ENCODE measurements at regions not wholly inside any gene's neighbourhood (a gene's known extent, or its start where the extent isn't known, plus 50 kb on each side); places are given as distances from the start of the nearest gene placed in this dataset.
"Not testable (repeated sequence)": the region's sequence is repeated elsewhere in the genome, so short reads cannot be mapped to it uniquely, and the experiment has no call there.

DNA sequence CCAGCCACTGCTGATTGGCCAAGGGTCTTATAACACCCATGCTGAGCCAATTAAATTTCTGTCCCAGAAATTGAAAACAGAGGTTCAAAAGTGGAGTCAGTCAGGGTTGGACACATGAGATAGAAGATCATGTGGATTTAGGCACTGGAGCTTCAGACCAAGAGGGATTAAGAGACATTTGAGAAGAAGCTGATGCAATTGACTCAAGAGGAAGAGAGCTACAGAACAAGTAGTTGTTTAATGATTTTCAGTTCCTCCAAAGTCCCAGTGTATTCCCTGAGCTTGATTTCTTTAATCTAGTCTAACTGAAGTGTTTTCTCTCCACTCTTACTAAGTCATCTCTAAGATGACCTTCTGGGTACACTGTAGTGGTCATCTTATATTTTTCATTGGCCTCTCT is 227.1 kb downstream of the DUSP10 start:
- Histone ChIP-seq H3K4me3 (ENCODE audit: insufficient read depth, low read depth, low read length) (no peak overlapping the region), H3K9me3 (ENCODE audit: control insufficient read depth, low read length) (no peaks in the 10 kb centered on the region), H3K36me3 (ENCODE audit: control insufficient read depth, insufficient read depth, low read length) (no peaks in the 10 kb centered on the region), H3K27ac (ENCODE audit: insufficient read depth, low read depth, low read length, poor library complexity, severe bottlenecking) (no peak overlapping the region), H3K4me1 (ENCODE audit: control insufficient read depth, insufficient read depth, low read length) (no peaks in the 10 kb centered on the region), H3K27me3 (ENCODE audit: control insufficient read depth, insufficient read depth, low read length, poor library complexity, severe bottlenecking) (no peaks in the 10 kb centered on the region)

DNA sequence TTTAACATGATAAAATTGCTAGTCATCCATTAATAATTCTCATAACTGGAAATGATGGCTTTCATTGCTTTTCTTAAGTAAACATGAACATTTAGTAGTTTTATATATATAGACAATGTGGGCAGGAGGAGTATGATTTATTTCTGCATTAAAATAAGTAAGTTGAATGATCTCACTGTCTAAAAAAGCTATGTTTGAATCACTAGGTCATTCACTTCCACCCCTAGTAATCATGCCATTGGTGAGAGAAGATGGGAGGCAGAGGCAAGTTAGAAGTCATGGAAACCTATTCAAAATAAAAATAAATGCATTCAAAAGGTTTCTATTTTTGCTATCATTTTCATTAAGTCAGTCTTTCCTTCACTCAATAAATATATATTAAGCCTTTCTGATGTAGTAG is 226.4 kb downstream of the DUSP10 start:
- H3K27ac ChIP-seq (ENCODE audit: insufficient read depth, low read depth, low read length, poor library complexity, severe bottlenecking) = no peak overlapping the region
- no peaks in the 10 kb centered on the region for H3K36me3 ChIP-seq (ENCODE audit: control insufficient read depth, insufficient read depth, low read length)
- no peaks in the 10 kb centered on the region for H3K9me3 ChIP-seq (ENCODE audit: control insufficient read depth, low read length)
- H3K4me3 ChIP-seq (ENCODE audit: insufficient read depth, low read depth, low read length) = no peak overlapping the region
- no peaks in the 10 kb centered on the region for H3K27me3 ChIP-seq (ENCODE audit: control insufficient read depth, insufficient read depth, low read length, poor library complexity, severe bottlenecking)
- no peaks in the 10 kb centered on the region for H3K4me1 ChIP-seq (ENCODE audit: control insufficient read depth, insufficient read depth, low read length)

DNA sequence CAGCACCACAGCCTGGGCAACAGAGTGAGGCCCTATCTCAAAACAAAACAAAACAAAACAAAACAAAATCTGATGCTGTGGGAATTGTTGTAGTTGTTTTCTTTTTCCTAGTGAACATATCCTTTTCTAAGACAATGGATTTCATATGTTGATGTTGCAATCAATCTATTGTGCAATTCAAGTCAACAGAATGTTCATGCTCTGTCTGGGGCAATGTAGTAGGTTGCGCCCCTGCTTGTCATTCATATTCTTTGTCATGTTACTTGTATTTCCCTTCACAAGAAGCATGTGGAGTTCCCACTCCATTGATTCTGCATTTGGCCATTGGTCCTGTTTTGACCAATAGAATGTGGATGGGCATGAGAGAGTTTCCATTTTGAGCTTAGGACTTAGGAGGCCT is 223.9 kb downstream of the DUSP10 start:
- 92 to 100% methylated on average over 1 of the region's 1 CpG for WGBS, 2 experiments

DNA sequence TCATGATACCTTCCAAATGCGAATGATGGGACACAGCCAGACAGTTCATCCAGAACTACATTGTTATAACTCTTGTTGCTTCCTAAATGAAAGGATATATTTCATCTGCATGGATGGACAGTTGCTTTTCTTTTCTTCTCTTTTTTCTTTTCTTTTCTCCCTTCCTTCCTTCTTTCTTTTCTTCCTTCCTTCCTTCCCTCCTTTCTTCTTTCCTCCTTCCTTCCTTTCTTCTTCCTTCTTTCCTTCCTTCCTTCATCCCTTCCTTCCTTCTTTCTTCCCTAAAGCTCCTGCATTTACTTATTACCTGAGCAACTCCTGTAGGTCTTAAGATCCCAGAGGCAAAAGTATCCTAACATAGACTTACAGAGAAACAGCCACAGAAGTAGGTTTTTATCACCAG is 221.6 kb downstream of the DUSP10 start:
- 90 to 100% methylated on average over 1 of the region's 1 CpG for WGBS, 2 experiments
- no peaks in the 10 kb centered on the region for H3K9me3 ChIP-seq (ENCODE audit: control insufficient read depth, low read length)
- H3K36me3 ChIP-seq (ENCODE audit: control insufficient read depth, insufficient read depth, low read length) = no peaks in the 10 kb centered on the region
- H3K27me3 ChIP-seq (ENCODE audit: control insufficient read depth, insufficient read depth, low read length, poor library complexity, severe bottlenecking) = no peaks in the 10 kb centered on the region
- H3K4me1 ChIP-seq (ENCODE audit: control insufficient read depth, insufficient read depth, low read length) = no peaks in the 10 kb centered on the region
- no peak overlapping the region for H3K4me3 ChIP-seq (ENCODE audit: insufficient read depth, low read depth, low read length)
- no peak overlapping the region for H3K27ac ChIP-seq (ENCODE audit: insufficient read depth, low read depth, low read length, poor library complexity, severe bottlenecking)

More for the DNA sequence above, 223.9 kb downstream of the DUSP10 start:
- no peak overlapping the region for H3K27ac ChIP-seq (ENCODE audit: insufficient read depth, low read depth, low read length, poor library complexity, severe bottlenecking)
- H3K4me1 ChIP-seq (ENCODE audit: control insufficient read depth, insufficient read depth, low read length) = no peaks in the 10 kb centered on the region
- no peaks in the 10 kb centered on the region for H3K36me3 ChIP-seq (ENCODE audit: control insufficient read depth, insufficient read depth, low read length)
- no peaks in the 10 kb centered on the region for H3K27me3 ChIP-seq (ENCODE audit: control insufficient read depth, insufficient read depth, low read length, poor library complexity, severe bottlenecking)
- H3K9me3 ChIP-seq (ENCODE audit: control insufficient read depth, low read length) = no peaks in the 10 kb centered on the region
- no peak overlapping the region for H3K4me3 ChIP-seq (ENCODE audit: insufficient read depth, low read depth, low read length)

DNA sequence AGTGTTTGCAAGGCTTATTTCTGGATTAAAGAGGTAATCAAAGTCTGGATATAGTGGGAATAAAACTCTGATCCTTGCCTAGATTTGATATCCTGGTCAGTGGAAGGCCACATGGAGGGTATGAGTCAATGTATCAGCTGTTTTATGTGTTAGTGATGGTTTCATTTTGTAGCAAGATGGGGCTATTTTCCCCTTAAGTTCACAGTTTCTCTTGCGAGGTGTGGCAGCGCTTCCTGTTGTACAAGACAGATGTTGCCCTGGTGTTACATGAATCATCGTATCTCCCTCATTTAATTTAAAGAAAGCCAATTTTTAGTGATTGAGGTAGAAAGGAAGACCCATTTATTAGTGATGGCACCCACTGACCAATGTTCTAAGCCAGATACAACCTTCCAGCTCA is 220.2 kb downstream of the DUSP10 start:
- whole genome bisulfite sequencing, 2 experiments = 88 to 94% methylated on average over 3 of the region's 3 CpGs
- H3K27ac ChIP-seq (ENCODE audit: insufficient read depth, low read depth, low read length, poor library complexity, severe bottlenecking) = no peak overlapping the region
- no peak overlapping the region for H3K4me3 ChIP-seq (ENCODE audit: insufficient read depth, low read depth, low read length)
- no peaks in the 10 kb centered on the region for H3K36me3 ChIP-seq (ENCODE audit: control insufficient read depth, insufficient read depth, low read length)
- H3K4me1 ChIP-seq (ENCODE audit: control insufficient read depth, insufficient read depth, low read length) = no peaks in the 10 kb centered on the region
- no peaks in the 10 kb centered on the region for H3K27me3 ChIP-seq (ENCODE audit: control insufficient read depth, insufficient read depth, low read length, poor library complexity, severe bottlenecking)
- no peaks in the 10 kb centered on the region for H3K9me3 ChIP-seq (ENCODE audit: control insufficient read depth, low read length)

DNA sequence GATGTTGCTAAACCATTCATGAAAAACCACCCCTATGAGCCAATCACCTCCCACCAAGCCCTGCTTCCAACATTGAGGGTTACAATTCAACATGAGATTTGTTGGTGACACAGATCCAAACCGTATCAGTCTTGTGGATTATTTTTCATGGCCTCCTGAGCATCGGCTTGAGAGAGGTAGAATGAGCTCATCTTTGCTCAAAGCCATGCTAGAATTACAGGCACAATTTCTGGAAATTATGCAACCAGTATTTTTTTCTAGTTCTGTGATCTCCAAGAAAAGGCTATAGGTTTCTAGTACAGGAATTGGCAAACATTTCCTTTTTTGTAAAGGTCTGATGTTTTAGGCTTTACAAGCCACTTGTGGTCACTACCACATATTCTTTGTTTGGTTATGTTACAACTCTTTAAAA is 219.4 kb downstream of the DUSP10 start:
- Histone ChIP-seq H3K27ac (ENCODE audit: insufficient read depth, low read depth, low read length, poor library complexity, severe bottlenecking) (no peak overlapping the region), H3K9me3 (ENCODE audit: control insufficient read depth, low read length) (no peaks in the 10 kb centered on the region), H3K4me1 (ENCODE audit: control insufficient read depth, insufficient read depth, low read length) (no peaks in the 10 kb centered on the region), H3K4me3 (ENCODE audit: insufficient read depth, low read depth, low read length) (no peak overlapping the region), H3K27me3 (ENCODE audit: control insufficient read depth, insufficient read depth, low read length, poor library complexity, severe bottlenecking) (no peaks in the 10 kb centered on the region), H3K36me3 (ENCODE audit: control insufficient read depth, insufficient read depth, low read length) (no peaks in the 10 kb centered on the region)
- WGBS, 2 experiments = 88 to 93% methylated on average over 2 of the region's 2 CpGs

DNA sequence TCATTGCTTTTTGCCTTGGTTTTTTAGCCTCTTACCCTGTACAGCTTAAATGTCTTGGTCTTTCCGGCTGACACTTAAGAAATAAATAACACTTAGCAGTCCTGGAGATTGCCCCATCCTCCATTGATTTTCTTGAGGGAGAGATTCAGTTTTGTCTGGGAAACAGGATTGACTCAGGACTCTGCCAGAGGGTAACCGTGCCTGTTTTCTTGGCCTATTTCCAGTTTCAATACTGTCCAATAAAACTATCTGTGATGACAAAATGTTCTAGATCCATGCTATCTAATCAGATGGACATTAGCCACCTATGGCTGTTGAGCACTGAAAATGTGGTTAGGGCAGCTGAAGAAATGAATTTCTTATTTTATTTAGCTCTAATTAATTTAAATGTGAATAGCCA is 216.1 kb downstream of the DUSP10 start:
- H3K36me3 ChIP-seq (ENCODE audit: control insufficient read depth, insufficient read depth, low read length) = no peaks in the 10 kb centered on the region
- no peak overlapping the region for H3K27ac ChIP-seq (ENCODE audit: insufficient read depth, low read depth, low read length, poor library complexity, severe bottlenecking)
- no peak overlapping the region for H3K4me3 ChIP-seq (ENCODE audit: insufficient read depth, low read depth, low read length)
- H3K9me3 ChIP-seq (ENCODE audit: control insufficient read depth, low read length) = no peaks in the 10 kb centered on the region
- WGBS, 2 experiments = 85 to 90% methylated on average over 2 of the region's 2 CpGs
- no peaks in the 10 kb centered on the region for H3K4me1 ChIP-seq (ENCODE audit: control insufficient read depth, insufficient read depth, low read length)
- H3K27me3 ChIP-seq (ENCODE audit: control insufficient read depth, insufficient read depth, low read length, poor library complexity, severe bottlenecking) = no peaks in the 10 kb centered on the region

DNA sequence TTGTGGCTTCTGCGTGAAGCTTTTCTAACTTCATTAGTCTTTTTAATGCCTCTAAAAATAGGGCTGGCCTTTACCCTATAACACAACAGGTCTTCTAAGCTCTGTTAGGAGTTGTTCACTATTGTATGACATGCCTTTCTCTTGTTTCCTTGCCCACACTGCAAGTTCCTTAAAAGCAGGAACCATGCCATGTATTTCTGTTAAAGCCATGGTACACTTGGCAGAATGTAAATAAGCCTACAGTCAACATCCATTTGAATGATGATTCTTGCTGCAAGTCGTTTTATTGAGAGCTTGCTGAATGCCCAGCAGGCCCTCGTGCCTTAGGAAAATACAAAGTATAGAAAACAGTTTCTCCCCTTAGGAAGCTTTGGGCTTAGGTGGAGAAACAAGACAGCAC is 214.6 kb downstream of the DUSP10 start:
- Histone ChIP-seq H3K4me3 (ENCODE audit: insufficient read depth, low read depth, low read length) (no peak overlapping the region), H3K27ac (ENCODE audit: insufficient read depth, low read depth, low read length, poor library complexity, severe bottlenecking) (no peak overlapping the region), H3K36me3 (ENCODE audit: control insufficient read depth, insufficient read depth, low read length) (no peaks in the 10 kb centered on the region), H3K4me1 (ENCODE audit: control insufficient read depth, insufficient read depth, low read length) (no peaks in the 10 kb centered on the region), H3K9me3 (ENCODE audit: control insufficient read depth, low read length) (no peaks in the 10 kb centered on the region), H3K27me3 (ENCODE audit: control insufficient read depth, insufficient read depth, low read length, poor library complexity, severe bottlenecking) (no peaks in the 10 kb centered on the region)
- WGBS, 2 experiments = 59 to 71% methylated on average over 3 of the region's 3 CpGs

DNA sequence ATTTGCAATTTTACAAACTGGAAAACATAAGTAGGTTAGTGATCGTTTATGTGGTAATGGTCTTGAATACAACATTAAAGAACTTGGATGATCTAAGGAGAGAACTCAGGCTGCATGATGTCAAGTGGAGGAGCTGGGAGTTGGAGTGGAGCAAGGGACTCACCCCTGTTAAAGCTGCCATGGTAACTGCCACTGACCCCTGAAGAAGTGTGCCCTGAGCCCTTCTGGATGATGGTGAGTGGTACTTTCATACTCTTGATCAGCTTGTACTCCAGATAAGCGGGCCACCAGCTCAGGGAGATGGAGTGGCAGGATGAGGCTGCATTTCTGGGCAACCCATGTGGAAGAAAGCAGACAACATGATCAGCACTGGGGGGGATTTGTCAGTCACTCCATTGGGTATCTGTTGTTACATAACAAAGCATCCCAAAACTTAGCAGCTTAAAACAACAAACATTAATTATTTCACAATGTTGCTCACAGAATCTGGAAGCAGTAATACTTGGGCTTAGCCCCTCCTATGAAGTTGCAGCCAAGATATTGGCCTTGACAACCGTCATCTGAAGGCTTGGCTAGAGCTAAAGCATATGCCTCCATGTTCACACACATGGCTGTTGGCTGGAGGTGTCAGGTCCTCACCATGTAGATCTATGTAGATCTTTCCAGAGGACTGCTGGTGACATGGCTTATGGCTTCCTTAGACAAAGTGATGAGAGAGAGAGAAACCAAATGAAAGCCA is 213.8 kb downstream of the DUSP10 start:
- H3K4me1 ChIP-seq (ENCODE audit: control insufficient read depth, insufficient read depth, low read length) = no peaks in the 10 kb centered on the region

DNA sequence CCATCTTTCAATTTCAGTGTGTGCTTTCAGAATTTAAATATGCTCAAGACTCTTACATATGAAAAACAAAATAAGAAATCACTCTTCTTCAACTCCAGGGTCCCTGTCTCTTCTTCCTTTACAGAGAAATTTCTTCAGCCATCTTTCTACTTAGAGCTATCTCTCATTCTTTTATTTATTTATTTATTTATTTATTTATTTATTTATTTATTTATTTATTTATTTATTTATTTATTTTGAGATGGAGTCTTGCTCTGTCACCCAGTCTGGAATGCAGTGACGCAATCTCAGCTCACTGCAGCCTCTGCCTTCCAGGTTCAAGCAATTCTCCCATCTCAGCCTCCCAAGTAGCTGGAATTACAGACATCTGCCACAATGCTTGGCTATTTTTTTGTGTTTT is 211.7 kb downstream of the DUSP10 start:
- H3K4me3 ChIP-seq (ENCODE audit: insufficient read depth, low read depth, low read length); H3K9me3 ChIP-seq (ENCODE audit: control insufficient read depth, low read length); H3K36me3 ChIP-seq (ENCODE audit: control insufficient read depth, insufficient read depth, low read length); H3K27me3 ChIP-seq (ENCODE audit: control insufficient read depth, insufficient read depth, low read length, poor library complexity, severe bottlenecking); H3K27ac ChIP-seq (ENCODE audit: insufficient read depth, low read depth, low read length, poor library complexity, severe bottlenecking); H3K4me1 ChIP-seq (ENCODE audit: control insufficient read depth, insufficient read depth, low read length): not testable (repeated sequence)
- WGBS, 2 experiments = 86 to 93% methylated on average over 1 of the region's 1 CpG

More for the DNA sequence above, 213.8 kb downstream of the DUSP10 start:
- no peak overlapping the region for H3K27ac ChIP-seq (ENCODE audit: insufficient read depth, low read depth, low read length, poor library complexity, severe bottlenecking)
- WGBS, 2 experiments = 94 to 96% methylated on average over 3 of the region's 3 CpGs
- H3K27me3 ChIP-seq (ENCODE audit: control insufficient read depth, insufficient read depth, low read length, poor library complexity, severe bottlenecking) = no peaks in the 10 kb centered on the region
- no peaks in the 10 kb centered on the region for H3K9me3 ChIP-seq (ENCODE audit: control insufficient read depth, low read length)
- no peak overlapping the region for H3K4me3 ChIP-seq (ENCODE audit: insufficient read depth, low read depth, low read length)
- H3K36me3 ChIP-seq (ENCODE audit: control insufficient read depth, insufficient read depth, low read length) = no peaks in the 10 kb centered on the region

DNA sequence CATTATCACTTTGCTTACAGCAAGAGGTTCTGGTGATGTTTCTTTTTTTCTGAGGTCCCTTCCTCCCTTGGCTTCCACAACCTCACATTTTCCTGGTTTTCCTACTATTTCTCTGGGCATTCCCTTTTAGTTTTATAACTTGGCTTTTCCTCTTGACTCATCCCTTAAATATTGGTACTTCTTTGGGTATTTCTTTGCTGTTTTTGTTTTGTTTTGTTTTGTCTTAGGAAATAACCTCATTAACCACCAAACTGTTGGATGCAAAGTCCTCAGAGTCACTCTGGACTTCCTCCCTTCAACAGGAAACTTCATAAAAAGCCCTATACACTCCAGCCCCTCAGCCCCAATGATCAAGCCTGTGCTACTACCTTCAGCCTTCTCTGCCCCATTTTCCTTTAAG is 211.1 kb downstream of the DUSP10 start:
- H3K4me1 ChIP-seq (ENCODE audit: control insufficient read depth, insufficient read depth, low read length) = no peaks in the 10 kb centered on the region
- no peaks in the 10 kb centered on the region for H3K27me3 ChIP-seq (ENCODE audit: control insufficient read depth, insufficient read depth, low read length, poor library complexity, severe bottlenecking)
- no peaks in the 10 kb centered on the region for H3K36me3 ChIP-seq (ENCODE audit: control insufficient read depth, insufficient read depth, low read length)

More for the DNA sequence above, 211.1 kb downstream of the DUSP10 start:
- H3K27ac ChIP-seq (ENCODE audit: insufficient read depth, low read depth, low read length, poor library complexity, severe bottlenecking) = no peak overlapping the region
- no peaks in the 10 kb centered on the region for H3K9me3 ChIP-seq (ENCODE audit: control insufficient read depth, low read length)
- H3K4me3 ChIP-seq (ENCODE audit: insufficient read depth, low read depth, low read length) = no peak overlapping the region
